Activated CD8-positive, alpha-beta memory T cell treated with anti-CD3 and anti-CD28 coated beads, Interleukin-2, amount 50 U/mL, for 4 hours (primary cell): ENCODE measurements at regions not wholly inside any gene's neighbourhood (a gene's known extent, or its start where the extent isn't known, plus 50 kb on each side); places are given as distances from the start of the nearest gene placed in this dataset.
A peak's percentile ranks its signal among the peaks of the same experiment; 100 is the strongest.

Experiments used
- DNase-seq: peaks from one replicate; pipeline ENCODE4 v3.0.0-alpha.2; 2020

DNA sequence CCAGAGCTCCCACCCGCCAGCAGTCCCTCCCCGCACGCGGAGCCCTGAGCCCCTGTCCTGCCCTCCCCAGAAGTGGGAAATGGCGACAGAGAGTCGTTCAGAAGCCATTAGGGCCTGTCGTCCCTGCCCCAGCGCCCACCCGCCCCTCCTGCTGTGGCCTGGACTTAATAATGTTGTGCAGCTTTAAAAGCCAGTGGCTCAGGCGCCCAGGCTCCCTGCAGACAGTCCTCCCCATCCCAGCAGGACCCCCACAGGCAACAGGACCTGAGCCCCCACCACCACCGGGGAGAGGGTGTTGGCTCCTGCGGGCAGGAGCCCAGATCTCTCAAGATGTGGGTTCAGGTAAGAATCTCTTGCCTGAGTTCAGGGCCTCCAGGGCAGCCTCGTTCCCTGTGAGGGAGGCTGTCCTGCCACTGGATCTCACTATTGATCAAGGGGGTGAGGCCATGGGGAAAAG, 125.3 kb upstream of the RUNX3 start:
- DNase-seq: no peak

DNA sequence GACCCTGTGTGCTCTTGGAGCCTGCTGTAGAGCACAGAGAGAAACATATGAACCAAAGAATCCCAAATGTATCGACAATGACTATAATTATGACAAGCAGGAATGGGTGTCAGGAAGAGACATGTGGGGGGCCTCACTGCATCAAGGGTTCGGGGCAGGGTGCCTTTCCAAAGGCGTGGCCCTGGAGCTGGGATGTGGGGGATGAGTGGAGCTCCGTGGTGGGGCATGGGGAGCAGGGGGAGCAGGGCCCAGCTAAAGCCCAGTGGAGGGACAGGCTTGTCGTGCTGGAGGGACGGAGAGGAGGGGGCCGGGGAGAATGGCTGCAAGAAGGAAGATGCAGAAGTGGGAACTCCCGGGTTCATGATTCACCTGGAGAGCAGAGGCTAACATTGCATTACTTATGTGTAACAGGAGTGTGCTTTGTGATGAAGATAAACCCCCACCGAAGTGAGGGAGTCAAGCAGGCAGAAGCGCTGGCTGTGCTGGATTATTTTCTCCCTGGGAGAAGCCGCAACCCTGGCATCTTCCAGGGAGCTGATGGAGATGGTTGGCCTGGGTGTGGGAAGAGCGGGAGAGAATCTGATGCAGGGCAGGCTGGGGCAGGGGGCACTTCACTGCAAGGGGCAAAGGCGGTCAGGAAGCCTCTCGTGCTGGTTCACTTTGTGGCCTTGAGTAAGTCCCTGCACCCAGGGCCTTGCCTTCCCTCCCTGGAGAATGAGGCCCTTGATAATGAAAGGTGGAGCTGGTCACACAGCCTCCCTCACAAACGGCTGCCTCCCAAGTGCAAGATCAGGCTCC, 124.6 kb upstream of the RUNX3 start:
- peak; percentile 1 for DNase-seq

DNA sequence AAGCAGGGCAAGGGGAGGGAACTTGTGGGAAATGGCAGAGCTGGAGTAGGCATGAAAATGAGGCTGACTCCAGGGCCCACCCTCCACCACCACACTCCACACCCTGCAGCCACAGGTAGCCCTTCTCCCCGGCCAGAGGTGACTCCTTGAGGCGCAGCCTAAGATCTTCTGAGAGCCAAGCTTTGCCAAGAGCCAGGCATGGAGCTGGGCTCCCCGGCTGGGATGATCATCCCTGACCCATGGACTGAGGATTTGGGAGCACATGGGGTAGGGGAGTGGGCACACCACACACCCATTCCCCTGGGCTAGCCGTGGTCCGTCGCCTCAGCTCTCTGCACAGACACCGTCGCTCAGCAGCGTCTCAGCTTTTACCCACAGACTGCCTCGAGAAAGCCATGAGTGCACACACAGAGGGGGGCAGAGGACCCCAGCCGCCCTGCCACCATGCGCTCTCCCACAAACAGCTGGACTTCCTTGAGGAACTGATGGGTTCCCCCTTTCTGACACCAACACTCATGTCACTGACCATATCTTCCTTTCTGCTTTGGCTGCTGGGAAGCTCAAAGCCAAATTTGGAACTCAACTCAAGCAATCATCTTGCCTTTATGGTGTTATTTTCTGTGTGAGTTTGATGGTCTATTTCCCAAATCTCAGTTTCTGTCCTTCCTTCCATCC, 123.6 kb upstream of the RUNX3 start:
- DNase-seq: no peak

DNA sequence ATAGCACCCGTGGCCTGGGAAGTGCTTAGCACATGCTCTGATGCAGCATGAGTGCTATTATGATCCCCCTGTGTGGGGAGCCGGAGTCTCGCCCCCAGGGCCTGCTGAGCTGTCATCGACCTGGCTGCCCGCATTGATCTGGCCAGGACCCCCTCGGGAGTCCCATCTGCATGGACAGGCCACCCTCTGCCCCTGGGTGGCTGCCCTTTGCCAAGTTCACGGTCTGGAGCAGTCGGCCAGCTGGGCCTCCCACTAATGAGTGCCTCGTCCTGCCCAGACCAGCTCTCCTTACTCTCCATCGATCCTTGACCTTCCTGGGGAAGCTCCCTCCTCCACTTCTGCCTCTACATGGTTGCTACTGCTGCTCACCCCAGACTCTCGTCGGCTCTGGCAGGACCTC, 121.8 kb upstream of the RUNX3 start:
- DNase-seq: no peak

DNA sequence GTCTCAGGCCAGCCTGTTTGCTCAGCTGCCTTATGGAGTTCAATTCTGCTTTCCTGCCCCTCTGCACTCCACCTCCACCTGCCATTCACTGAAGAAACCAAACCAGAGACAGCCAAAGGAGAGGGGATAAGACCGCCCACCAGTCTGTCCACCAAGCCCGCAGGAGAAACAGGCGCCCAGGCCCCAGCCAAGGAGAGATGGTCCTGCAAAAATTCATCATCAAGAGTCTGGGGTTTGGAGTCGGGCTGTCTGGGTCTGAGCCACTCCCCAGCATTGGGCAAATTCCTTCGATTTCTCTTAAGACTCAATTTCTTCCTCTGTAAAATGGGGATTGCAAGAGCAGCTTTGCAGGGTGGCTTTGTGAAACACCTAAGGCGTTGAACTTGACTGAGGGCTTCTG, 121.4 kb upstream of the RUNX3 start:
- no peak for DNase-seq

DNA sequence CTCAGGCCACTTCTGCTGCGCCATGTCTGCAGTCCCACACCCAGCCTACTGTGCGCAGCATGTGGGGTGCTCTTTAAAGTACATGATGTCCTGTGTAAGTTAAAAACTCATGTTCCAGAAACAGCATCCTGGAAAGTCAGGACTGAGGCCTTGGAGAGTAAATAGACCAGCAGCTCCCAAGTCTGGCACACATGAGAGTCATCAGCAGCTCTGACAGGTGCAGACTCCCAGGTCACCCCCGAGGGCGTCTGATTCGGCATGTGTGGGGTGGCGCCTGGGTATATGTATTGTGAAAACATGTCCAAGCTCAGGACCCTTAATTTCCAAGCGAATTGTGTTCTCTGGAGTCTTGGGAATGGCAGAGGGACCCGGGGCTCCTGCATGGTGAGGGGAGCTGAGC, 120.1 kb upstream of the RUNX3 start:
- DNase-seq: no peak

DNA sequence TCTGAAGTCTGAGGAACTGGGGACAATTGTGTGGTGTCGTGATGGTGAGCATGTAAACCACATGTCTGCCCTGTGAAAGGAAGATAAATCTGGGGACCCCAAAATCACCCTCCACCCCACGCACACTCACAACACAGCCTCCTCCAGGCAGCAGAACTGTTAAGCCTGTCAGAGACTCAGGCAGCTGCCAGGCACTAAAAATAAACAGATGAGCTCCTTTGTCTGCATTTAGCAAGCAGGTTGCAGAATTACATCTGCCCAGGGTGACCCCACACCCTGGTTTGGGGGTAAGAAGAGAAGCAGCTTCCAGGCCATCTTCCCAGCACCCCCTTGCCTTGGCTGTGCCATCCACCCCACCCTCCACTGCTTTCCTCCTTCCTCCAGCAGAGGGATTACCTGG, 119.1 kb upstream of the RUNX3 start:
- DNase-seq: no peak

DNA sequence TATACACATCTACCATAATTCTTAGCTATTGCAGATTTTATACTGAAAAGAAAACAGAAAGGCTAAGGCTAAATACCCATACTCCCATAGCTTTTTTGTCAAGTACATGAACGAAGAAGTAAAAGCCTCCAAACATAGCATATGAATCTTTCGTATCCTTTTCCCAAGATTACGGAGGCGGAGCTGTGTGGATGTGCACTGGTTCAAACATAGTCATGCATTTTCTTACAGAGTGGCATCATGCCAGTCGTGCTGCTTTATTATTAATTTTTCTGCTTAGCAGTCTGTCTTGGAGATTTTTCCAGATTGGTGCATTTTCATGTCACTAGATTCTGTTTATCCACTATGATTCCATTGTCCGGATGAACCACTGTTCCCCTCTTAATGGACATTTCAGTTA, 118.7 kb upstream of the RUNX3 start:
- no peak for DNase-seq

DNA sequence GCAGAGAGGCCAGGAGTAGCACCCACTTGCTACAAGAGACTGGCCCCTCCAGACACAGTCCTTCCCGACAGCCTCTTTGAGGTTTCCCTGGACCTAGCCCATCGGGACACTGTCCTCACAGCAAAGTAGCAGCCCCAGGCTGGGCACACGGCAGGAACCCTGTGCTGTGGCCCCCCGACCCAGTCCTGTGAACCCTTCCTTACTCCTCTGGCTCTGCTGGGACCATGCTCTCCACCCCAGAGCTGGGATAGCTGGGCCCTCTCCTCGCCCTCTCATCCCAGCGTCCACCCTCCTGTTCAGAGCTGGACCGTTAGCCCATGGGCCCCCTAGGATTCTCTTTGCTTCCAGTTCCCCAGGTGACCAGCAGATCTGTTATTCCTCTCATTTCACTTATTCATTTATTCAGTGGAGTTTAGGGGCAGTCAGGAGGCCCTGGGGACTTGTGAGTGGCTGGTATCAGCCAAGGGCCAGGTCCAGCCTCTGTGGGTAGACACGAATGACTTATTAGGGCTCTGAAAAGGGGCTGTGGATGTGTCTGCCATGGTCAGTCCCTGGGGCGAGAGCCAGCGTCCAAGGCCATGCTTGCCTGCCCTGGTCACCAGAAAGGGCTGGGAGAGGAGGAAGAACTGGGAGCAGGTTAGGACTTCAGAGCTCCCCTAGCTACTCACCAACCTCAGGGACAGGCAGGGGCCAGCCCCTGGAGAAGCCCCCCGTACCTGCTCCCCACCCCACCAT, 117.6 kb upstream of the RUNX3 start:
- DNase-seq: no peak

DNA sequence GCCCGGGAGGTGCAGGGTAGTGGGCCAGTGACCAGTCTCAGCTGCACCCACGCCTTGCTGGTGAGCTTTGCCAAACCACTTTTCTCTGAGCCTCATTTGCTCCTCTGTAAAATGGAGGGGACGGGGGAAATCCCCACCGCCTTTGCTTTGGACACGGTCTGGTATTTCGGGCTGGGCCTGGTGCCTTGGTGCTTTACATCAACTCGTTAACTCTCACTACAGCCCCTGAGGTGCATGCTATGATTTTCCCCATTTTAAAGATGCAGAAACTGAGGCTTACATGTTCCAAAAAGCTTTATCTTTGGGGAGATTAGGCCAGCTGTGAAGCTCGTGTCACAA, 116.1 kb upstream of the RUNX3 start:
- DNase-seq: no peak

DNA sequence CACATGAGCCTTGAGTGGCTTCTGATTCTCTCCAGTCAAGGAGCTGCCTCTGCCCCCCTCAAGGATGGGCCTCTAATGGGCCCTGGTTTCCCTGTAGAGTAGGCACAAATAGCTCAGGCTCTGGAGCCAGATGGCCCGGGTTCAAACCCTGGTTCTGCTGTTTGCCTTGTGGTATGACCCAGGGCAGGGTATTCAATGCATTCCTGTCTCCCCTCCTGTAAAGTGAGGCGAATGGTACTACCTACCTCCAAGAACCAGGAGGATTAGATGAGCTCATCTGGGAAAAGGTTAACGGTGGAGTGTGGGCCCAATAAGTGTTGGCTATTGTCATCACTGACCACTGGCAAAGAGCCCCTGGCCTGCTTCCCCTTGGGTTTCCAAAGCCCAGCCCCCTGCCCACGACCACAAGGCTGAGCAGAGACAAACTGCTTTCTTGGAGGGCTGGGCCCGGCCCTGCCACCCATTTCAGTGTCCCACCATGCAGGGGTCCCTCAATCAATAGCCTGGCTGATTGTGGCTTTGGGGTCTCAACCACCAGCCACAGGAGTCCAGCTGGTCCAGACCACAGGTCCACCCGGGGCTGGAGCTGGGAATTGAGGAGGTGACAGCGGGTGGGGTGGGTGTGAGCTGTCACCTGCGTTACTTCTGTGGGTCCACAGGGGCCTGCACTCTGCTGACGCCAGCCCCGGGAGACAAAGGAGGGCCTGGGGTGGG, 115.6 kb upstream of the RUNX3 start:
- no peak for DNase-seq

DNA sequence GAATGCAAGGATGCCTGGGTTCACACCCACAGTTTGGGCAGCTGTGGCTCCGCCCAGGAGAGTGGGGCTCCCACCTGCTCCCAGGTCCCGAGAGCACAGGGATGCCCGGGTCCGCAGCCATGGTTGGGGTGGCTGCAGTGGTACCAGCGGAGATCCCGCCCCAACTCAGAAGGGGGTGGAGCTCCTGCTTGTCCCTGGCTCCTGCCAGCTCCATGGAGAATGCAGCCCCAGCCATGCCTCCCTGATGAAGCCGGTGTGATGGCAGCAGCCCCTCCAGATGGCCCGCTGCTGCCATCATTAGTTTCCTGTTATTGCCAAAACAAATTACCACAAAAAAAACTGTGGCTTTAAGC, 113.1 kb upstream of the RUNX3 start:
- DNase-seq: no peak

DNA sequence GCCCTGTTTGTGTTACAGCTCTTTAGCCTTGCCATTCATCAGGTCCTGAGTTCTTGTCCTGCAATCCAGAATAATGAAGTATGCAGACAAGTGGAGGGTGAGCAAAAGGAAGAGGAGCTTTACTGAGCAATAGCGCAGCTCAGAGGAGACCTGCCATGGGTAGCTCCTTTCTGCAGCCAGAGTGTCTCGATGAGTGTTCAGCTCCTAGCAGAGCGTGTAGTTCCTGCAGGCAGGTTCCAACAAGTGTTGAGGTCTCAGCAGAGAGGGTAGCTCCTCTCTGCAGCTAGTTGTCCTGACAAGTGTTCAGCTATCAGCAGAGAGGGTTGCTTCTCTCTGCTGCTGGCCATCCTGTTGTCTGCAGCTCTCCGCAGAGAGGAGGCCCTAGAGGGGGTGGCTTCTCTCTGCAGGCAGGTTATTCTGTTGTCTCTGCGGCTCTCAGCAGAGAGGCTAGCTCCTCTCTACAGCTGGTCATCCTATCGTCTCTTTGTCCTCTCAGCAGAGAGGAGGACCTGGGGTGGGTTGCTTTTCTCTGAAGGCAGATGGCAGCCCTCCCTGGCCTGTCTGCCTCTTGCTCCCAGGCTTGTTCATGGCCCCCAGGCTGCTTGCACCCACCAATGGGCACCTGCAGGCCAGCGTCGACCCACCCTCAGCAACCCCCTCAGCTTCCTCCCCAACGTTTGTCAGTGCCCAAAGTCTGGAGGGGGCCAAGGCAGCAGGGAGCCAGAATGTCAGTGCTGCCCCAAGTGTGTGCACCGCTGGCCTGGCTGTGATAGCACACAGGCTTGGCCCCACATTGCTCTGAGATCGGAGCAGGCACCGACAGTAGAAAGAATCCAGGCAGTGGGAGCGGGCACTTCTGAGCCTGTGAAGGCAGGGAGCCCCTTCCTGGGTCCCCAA, 112.5 kb upstream of the RUNX3 start:
- no peak for DNase-seq

DNA sequence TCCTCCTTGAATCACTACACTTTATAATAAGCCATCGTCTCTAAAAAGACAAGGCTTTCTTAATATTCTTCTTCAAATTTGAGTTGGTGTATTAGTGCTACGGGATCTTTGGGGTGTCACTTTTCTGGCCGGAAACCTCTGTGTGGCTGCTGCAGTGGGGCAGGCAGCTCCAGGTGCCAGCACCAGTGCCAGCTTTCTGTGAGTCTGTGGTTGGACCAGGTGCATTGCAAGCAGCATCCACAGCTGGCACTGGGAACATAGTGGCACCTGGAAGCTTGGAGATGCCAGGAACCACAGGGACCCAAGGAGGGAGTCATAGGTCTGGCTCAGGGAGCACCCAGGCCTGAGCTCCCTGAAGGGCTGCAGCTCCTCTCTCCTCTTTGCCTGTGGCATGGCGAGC, 111.8 kb upstream of the RUNX3 start:
- no peak for DNase-seq

DNA sequence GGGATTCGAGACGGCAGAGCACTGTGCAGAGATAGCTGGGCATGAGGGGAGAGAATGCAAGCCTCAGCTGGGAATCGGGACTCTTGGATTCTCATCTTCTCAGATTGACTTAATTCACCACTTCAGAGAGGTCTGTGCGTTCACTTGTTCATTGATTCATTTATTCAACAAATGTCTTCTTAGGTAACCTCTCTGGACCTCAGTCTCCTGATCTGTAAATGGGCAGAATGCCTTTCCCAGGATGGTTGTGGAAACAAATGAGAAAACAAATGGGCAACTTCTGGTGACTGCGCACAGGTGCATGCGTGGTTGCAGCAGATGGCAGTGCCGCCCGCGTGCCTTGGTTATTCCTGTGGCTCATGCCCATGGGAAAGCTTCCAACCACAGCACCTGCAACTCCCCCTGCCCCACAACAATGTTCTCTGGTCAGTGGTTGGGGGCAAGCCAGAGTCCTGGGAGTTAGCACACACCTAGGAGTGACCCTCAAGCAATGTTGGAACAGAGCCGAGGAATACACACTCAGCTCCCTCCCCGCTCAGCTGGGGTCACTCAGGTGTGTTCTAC, 110.1 kb upstream of the RUNX3 start:
- DNase-seq: no peak

DNA sequence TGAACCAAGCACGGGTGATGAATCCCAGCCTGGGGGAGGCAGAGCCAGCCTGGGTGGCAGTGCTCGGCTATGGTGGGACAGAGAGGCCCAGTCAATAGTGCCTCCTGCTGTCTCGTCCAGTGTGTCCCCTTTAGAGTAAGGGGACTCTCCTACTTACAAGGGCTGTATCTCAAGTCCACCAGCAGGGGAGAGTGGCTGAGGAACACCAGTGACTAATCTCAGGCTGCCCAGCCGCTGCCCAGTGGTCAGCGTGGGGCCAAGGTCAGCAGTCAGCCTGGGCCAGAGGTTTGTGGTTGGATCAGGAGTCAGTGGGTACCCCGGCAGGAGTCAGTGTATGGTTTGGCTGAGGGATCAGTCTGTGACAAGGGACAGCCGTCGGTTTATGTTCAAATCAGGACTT, 109.2 kb upstream of the RUNX3 start:
- DNase-seq: no peak

DNA sequence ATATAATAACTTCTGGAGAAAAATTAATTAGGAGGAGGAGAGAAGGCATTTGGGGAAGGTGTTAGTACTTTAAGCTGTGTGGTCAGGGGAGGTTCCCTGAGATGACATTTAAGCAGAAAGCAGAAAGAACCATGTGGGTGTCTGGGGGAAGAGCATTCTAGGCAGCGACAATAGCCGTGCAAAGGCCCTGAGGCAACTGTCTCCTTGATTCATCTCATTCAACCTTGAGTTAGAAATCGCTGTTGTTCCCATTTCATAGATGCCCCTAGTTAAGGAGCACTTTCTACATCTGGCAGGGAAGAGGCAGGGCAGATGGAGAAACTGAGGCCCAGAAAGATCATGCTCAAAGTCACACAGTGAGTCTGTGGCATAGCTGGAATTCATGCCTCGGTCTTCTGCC, 108.6 kb upstream of the RUNX3 start:
- DNase-seq: no peak

DNA sequence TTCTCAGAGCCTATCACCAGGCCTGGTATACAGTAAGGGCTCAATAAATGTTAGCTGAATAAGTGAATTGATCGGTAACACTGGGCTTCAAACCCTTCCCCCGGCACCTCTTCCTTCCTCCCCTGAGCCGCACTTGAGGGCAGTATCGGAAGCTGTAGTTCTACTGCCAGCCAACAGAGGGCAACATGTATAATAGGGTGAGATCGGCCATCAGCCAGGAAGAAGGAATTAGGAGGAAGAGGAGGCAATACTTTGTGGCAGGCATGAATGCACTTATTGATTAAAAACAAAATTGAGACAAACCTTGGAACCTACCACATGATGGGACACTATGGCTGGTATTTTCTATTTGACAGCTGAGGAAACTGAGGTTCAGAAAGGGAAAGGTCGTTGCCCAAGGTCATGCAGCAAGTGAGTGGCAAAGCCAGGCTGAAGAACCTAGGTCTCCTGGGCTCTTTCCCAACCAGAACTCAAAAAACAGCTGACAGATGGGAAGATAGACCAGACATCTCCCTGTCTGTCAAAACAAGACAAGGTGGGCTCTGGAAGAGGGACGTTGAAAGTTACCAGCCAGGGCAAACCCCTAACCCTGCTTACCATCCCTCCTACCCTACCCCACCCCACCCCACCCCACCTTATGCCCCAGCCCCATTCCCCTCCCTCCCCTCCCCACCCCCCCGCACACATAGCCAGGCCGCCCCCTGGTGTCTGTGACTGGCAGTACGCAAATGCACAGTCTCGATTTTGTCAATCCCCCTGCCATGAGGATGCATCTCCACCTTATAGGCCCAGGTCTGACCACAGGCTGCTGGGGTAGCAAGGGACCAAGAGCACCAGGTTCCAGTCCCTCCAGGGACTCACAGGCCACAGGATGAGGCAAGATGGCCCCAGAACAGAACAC, 107.3 kb upstream of the RUNX3 start:
- peak; percentile 65 for DNase-seq

DNA sequence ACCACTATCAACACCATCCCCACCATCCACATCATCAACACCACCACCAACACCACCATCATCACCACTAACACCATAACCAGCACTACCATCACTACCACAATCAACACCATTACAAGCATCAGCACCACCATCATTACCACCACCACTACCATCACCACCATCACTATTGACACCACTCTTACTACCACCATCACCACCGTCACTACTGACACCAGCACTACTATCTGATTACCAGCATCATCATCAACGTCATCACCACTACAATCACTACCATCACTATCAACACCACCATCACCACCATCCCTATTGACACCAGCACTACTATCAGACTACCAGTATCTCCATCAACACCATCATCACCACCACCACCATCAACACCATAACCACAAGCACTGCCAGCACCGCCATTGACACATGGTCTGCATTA, 106.1 kb upstream of the RUNX3 start:
- DNase-seq: no peak

DNA sequence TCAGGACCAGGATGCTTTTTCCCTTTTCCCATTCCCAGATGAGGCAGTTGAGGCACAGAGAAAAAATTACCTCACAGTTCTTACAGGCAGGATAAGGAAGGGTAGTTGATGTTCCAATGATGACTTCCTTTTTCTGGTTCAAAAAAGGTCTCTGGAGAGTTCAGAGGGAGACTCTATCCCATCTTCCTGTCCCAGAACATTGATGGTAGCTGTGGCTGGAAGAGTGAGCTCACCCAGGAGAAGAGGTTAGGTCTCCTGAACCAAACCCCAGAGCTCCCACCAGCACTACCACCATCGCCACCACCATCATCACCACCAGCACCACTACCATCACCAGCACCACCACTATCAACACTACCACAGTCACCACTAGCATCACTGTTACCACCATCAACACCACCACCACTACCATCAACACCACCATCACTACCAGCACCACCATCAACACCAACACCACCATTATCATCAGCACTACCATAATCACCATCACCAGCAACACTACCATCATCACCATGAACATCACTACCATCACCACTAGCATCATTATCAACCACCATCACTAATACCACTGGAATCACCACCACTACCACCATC, 105.5 kb upstream of the RUNX3 start:
- DNase-seq: no peak
